NCI-H2227 treated with DMSO at 0.1 percent for 48 hours (cell line): ENCODE measurements at regions not wholly inside any gene's neighbourhood (a gene's known extent, or its start where the extent isn't known, plus 50 kb on each side); places are given as distances from the start of the nearest gene placed in this dataset.
"Not testable (repeated sequence)": the region's sequence is repeated elsewhere in the genome, so short reads cannot be mapped to it uniquely, and the experiment has no call there.

Source experiments
- DNase-seq: peaks from one replicate; lab custom pipeline; 2025; lab: John Stamatoyannopoulos, UW

DNA sequence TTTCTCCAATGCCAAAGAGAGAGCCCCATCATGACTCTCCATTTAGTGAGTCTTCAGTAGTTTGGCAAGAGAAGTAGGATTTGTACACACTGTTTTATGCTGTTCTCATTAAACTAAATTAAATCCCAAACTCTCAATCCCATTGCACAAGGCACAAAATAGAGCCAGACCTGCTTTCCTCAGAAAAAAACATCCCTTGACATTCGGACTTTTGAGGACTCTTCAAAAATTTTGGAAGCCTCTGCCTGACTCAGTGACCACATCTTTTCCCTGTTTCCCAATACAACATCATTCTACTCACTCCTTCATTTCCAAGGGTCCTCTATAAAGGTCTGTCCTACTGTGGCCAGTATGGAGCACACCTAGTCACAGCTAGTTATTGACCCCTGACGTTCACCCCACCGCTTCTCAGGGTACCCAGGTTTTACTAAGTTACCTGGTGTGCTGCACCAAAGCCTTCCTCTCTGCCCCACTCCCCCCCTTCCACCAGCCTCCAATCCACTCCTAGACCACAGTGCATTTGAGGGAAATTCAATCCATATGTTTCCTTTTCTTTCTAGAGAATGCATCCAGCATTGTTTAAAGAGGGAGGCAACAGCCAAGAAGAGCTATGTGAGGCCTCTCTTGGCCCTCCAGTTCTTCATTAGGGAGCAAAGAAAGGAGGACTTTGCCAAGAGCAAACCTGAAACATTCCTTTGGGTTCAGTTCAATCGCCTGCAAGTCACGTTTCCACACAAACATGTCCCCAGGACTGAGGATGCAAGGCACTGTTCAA lies 428.7 kb downstream of the PLPP3 start:
- no peak for DNase-seq

DNA sequence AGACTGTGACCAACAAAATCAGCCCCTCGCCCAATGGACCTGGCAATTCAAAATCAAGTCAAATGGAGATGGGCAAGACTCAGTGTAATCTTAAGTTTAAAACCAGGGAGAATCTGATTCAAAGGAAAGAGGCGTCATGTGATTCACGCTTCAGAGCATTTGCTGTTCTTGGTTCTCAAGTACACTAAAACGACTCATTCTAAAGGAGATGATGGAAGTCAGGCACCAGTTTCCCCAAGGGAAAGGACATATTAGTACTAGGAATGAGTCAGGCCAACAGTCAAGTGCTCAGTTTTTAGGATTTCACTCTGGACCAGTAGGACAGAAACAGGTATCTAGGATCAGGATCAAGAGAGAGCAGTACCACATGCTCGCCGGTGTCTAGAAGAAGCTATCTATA lies 429.6 kb downstream of the PLPP3 start:
- no peak for DNase-seq

DNA sequence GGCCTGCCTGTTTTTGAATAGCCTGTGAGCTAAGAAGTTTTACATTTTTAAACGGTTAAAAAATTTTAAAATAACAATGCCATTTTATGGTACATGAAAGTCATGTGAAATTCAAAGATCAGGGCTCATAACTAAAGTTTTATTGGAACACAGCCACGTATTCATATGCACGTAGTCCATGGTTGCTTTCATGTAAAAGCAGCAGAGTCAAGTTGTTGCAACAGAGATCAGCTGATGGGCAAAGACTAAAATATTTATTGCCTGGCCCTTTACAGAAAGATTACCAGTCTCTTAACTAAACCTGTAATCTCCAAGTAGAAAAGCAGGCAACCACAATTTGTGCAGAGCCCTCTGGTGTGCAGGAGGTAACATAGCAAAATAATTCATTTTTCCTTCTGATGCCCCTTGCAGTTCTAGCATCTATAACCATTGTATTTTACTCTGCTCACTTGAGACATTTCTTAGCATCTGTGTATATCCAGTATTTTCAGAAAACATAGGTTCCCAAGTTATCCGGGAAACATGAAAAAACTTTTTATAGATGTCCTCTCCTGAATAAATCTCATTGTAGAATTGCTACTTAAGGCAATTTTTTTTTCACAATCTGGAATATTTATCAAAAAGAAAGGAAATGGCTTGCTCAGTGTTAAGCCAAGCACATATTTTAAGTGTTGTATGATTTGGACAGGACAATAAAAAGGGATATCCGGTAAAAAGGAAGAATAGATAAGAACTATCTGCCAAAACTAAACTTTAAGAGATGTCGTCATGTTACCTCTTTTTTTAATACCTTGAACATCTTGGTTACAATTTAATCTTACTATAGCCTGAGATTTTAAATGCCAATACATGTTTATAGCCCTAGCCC lies 430.8 kb downstream of the PLPP3 start:
- no peak for DNase-seq

DNA sequence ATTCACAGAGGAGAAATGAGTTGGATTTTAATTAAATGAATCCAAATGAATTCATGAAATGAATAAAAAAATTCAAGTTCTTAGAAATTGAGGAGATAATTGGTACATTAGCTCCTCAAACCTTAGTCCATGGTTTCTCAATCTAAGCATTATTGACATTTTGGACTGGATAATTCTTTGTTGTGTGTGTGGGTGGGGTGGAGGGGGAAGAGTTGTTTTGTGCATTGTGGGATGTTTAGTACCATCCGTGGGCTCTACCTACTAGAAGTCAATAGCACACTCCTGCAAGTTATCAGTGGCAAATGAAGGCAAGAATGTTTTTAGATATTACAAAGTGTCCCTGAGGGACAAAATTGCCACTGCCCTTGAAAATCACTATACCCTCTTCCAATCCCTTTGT lies 431.9 kb downstream of the PLPP3 start:
- no peak for DNase-seq

DNA sequence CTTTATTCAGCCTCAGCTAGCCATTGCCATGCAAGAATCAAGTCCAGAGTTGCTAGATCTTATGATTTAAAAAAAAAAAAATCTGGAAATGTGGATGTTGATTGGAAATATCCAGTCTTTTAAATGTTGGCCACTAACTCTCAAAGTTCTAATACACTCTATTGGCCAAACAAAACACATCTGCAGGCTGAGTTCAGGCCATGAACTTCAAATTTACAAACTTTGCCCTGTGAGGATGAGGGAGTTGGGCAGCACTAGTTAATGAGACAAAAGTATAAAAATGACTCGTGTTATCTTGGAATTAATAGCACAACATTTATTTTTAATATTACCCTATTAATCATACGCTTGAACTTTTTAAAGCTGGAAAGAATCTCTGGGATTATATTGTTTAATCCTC lies 432.3 kb downstream of the PLPP3 start:
- DNase-seq, result no peak

DNA sequence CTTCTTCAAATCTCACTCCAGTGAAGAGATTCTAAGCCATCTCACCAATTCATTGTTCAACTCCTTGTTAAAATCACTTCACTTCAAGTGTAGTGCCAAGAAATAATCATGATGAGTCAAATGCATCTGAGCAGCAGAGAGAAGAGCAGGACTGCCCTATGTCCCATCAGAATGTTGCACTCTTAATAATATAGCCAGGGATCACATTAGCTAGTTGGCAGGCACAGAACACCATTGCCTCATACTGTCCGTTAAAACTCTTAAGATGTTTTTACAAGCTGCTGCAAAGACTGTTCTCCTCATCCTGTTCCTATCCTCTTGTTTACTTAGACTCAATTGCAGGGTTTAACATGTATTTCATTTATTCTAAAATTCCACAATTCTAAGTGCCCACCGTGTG lies 432.9 kb downstream of the PLPP3 start:
- DNase-seq, result no peak

DNA sequence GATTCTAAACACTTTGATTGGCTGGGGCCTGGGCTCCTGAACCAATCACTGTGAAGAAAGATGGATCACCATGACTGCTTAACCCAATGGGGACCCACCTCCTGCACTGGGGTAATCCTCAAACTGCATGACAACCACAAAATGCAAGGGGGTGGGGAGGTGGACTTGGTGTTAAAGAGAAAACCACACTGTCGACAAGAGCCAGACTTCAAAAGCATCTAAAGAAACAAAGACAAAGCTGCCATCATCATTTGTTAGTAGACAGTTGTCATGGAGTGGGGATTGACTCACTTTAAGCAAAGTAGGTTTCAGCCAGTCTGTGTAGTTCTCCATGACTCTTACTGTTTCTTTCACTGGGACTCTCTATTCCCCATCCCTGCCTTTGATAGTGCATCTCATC lies 433.8 kb downstream of the PLPP3 start:
- no peak for DNase-seq

DNA sequence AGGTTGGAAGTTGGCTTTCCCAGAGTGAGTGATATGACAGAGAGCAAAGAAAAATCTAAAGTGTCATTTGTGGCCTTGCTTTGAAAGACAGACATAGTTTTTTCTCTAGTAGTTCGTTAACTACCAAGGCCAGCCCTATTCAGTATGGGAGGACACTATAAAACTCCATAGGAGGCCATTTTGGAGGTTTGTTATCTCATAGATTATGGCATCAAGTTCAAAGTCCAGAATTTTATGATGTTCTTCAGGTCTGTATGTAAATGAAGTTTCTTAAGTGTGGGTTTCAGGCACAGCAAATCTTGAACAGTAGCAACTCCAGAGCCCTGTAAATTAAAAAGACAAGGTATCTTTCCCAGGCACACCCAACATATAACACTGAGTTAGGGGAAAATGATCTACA lies 437.1 kb downstream of the PLPP3 start:
- no peak for DNase-seq

DNA sequence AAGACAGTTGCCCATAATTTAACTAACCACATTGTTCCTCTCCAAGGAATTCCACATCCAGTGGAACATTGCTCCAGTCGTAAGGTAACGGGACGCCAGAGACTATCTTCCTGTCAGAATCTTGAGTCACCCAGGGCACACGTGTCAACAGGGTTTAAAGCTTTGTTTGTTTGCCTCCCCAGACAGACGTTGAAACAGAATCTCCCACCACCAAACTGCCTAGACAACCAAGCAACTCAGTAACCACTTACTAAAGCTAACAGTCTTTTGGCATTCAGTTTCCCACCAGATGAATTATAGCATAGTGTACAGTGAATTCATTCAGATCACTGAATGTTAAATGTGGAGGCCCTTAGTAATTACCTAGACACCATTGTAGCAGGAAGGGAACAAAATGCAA lies 439.5 kb downstream of the PLPP3 start:
- DNase-seq, result no peak

DNA sequence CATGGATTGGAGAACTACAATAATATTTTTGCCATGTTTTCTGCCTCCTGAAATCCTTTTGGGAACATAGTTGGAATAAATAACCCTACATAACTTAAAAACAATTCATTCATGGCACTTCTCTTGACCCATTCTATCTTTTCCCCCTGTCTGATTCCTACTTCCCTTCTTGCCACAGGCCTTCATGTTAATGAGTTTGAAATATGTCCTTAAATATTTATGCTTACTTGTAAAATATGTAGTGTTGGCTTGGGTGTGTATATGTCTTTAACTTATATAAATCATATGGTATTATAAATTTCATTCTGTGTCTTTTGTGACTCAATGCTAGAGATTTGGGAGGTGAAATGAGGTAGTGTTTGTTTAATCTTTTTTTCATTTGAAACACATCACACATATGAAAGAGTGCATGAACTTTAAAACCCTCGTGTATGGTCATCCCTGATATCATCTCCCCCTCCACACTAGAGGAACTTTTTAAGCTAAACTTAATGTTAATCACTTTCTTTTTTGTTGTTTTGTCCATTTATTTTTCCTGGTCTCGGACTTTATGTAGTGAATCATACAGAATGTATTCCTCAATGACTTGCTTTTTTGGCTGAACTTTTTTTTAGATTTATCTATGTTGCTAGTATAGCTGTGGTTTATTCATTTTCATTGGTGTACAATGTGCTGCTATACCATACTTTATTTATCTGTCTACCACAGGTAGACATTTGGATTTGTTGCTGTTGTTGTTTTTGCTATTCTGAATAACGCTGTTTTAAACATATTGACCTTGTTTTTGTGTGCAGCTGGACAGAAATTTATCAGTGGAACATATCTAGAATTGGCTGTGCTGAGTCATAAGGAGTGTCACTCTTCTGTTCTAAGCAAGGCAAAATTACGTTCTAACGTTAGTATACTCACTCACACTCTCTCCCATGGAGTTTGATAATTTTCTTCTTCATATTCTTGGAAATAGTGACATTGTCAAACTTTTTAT lies 441.6 kb downstream of the PLPP3 start:
- DNase-seq, result no peak

DNA sequence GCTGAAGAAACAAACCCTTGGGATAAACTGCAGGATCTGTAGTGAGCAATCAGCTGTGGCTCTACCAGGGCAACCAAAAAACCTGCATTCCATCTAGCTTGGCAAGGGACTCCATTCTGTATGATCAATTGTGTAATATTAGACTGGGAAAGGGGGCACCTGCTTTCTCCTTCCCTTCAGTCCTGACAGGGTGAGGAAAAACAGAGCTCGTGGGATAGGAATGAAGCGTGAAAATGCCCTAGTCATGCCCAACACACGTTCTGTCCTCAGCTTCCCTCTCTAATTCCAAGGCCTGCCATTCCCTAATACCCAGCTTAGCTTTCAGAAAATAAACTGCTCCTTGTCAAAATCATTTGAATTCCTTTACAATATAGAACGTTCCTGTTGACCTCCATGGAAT lies 442.3 kb downstream of the PLPP3 start:
- DNase-seq, result no peak

DNA sequence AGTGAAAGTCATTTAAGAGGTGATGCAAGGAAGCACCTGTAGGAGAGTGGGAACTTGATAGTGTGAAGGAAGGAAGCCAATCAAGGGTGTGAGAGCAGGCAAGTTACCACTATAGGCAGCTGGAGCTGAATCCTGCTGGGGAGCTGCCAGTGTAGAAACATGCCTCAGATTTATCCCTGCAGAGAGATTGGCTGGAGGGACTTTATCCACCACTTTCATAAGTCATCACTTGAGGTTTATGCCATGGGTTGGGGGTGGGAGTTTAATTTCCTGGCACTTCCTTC lies 443.6 kb downstream of the PLPP3 start:
- no peak for DNase-seq

DNA sequence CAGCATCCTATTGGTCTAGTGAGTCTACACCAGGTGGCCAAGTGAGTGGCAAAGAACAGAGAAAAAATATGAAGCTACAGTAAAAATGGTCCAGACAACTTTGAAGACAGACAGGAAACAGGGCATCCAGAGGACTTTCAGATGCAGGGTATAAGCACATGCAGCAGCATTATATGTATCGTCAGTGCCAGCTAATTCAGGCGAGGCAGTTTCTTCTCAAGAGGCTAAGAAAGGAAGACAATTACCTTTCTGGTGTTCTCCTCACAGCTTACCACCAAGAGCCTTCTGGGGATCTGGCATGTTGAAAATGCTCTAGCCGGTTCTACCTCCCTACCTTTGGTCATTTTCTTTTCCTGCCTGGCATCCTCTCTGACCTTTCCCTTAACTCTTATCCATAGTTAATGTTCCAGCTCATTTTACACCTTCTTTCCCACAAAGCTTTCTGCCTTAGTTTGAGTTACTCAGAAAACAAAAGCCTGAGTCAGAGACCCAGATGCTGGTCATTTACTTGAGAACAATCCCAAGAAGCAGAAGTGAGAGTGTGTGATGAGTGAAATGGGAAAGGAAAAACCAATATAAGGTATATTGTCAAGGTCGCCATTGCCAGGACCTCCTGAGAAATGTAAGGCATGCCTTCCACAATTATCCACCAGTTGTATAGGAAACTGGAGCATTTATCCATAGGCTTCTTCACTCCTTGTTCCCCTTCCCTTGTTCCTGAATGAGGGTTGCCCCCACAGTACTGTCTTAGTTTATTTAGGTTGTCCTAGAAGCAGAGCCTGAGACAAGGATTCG lies 444.1 kb downstream of the PLPP3 start:
- no peak for DNase-seq

DNA sequence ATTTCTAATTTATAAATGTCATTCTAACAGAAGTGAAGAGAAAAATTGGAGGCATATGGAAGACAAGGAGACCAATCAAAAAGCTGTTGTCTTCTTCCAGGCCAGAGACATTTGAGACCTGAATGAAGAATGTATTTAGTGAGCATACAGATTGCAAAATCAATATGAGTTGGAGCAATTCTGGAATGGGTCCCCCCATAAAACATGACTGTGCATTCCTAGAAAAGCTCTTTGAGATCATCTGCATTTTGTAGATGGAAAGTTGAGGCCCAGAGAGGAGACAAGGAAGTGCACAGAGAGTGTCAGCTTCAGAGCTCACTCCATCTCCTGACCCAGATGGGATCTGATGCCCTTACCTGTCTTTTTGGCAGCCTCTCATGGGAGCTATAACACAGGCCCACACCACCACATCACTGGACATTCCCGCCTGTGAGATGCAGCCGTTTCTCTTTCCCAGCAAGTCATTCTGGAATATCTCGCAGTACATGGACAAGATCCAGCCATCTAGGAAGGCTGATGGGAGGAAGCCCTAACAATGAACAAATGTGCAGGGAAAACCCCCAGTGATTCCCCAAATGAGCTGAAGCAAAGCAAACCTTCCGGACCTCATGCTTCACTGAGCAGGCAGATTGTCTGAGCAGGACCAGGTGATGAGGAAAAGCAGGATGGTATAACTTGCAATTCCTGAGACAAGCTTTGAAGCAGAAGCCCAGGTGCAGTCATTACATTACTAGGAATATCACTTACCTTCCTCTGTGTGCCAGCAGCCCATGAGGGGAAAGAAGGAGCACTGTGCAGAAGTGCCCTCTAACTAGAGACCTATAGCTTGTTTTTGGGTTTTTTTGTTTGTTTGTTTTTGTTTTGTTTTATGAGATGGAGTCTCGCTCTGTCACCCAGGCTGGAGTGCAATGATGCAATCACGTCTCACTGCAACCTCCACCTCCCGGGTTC lies 445.6 kb downstream of the PLPP3 start:
- no peak for DNase-seq

DNA sequence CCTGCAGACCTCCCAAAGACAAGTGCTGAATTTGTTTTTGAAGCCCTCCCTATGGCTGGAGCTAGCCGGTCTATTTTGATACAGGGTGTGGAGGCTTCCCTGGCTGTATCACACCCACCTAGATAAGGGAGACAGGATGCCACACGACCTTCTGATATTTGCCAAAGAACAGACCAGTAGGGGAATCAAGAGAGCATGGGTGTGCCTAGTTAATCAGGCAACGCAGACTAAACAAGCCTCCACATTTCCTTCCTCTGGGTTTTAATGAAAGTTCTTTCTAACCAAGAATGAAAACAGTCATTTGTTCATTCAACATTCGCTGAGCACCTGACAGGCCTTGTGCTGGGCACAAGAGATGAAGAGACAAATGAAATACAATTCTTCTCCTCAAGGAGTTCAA lies 446.8 kb downstream of the PLPP3 start:
- DNase-seq, result no peak

DNA sequence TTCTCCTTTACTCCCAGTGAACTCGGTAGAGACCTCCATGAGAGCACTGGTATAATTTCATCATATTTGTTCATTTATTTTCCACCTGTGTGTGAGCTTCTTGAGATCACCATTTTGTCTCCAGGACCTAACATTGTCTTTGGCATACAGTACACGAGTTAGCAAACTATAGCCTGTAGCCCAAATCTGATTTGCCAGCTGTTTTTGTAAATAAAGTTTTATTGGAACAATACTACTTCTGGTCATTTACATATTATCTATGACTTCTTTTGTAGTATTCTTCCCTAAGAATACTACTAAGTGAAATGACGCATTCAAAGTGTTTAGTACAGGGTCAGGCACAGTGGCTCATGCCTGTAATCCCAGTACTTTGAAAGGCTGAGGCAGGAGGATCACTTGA lies 449.5 kb downstream of the PLPP3 start:
- DNase-seq, result no peak

DNA sequence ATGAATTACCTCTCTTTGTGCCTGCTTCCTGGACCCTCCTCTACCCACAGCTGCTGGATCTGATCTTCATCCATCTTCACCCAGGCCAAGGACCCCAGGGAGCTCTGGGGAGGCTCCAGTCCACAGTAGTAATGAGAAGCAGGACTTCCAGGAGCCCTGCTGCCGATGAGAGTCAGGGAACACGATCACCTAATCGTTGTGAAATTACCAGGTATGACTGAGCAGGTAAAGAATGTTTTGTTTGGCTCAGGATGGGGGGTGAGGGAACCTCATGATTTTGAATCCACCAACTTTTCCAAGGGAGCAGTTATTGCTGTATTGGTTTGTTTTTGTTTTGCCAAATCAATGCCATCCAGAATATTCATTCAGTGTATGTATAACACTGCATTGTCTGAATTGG lies 454.0 kb downstream of the PLPP3 start:
- DNase-seq, result no peak

DNA sequence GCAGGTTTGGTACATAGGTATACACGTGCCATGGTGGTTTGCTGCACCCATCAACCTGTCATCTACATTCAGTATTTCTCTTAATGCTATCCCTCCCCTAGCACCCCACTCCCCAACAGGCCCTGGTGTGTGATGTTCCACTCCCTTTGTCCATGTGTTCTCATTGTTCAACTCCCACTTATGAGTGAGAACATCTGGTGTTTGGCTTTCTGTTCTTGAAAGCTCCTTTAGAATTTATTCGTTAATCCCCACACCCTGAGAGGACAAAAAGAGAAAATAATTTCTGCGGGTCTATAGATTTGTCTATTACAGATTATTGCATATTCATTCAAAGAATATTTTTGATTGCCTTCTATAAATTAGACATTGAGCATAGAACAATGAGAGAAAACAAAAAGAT lies 455.5 kb downstream of the PLPP3 start:
- no peak for DNase-seq

DNA sequence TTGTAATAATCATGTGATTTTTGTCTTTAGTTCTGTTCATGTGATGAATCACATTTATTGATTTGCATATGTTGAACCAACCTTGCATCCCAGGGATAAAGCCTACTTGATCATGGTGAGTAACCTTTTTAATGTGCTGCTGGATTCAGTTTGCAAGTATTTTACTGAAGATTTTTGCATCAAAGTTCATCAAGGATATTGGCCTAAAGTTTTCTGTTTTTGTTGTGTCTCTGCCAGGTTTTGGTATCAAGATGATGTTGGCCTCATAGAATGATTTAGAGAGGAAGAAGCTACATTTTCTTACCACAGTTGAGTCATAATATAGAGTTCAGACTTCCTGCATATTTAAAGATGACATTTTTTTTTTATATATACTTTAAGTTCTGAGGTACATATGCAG lies 455.9 kb downstream of the PLPP3 start:
- no peak for DNase-seq

DNA sequence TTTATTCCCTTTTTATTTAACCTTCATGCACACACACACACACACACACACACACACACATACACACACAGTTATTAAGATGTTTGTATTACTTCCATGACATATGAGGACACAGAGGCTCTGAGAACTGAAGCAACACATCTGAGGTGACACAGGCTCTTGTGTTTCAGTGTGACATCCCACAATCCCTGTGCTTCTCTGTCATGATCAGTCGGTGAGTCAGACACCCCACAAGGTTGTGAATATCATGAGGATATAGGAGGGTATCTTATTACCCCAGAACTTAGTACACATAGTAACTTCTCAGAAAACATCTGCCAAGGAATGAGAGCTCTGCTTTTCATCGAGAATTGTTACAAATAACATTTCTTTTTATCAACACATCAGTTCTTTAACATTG lies 459.3 kb downstream of the PLPP3 start:
- DNase-seq, result no peak

DNA sequence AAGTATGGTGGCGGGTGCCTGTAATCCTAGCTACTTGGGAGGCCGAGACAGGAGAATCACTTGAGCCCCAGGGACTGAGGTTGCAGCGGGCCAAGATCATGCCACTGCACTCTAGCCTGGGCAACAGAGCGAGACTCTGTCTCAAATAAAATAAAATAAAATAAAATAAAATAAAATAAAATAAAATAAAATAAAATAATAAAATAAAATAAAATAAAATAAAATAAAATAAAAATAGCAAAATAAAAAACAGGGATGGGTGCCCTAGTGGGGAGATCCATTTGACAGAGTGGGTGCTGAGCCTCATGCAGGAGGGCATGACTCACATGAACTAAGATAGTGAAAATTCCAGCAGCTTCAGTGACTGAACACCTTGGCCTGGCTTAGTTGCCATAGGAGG lies 460.7 kb downstream of the PLPP3 start:
- not testable (repeated sequence) for DNase-seq
